Iris pigment epithelial cell (primary cell): ENCODE measurements at regions not wholly inside any gene's neighbourhood (a gene's known extent, or its start where the extent isn't known, plus 50 kb on each side); places are given as distances from the start of the nearest gene placed in this dataset.
"Not testable (repeated sequence)": the region's sequence is repeated elsewhere in the genome, so short reads cannot be mapped to it uniquely, and the experiment has no call there.

ENCODE experiments used
- DNase-seq: peaks from one replicate; pipeline ENCODE4 v3.0.0-alpha.2; 2011; ENCODE audit warnings: low read depth

- no peak for DNase-seq
Observed at GRCh38 chr7:96827701-96828100, 118.1 kb upstream of the SEM1 start.

- DNase-seq = not testable (repeated sequence)
Observed at GRCh38 chr7:96829121-96829520, 119.5 kb upstream of the SEM1 start.

GRCh38 chr7:96831446-96831845 is 121.8 kb upstream of the SEM1 start:
- no peak for DNase-seq

- DNase-seq = no peak
Observed at GRCh38 chr7:96832092-96832662, 122.5 kb upstream of the SEM1 start.

- no peak for DNase-seq
Observed at GRCh38 chr7:96833676-96834453, 124.2 kb upstream of the SEM1 start.

- DNase-seq = no peak
Observed at GRCh38 chr7:96836456-96836855, 126.8 kb upstream of the SEM1 start.

- no peak for DNase-seq
Observed at GRCh38 chr7:96837593-96837992, 127.9 kb upstream of the SEM1 start.

- DNase-seq = no peak
Observed at GRCh38 chr7:96838481-96838880, 128.8 kb upstream of the SEM1 start.

GRCh38 chr7:96855139-96855538 is 145.5 kb upstream of the SEM1 start:
- no peak for DNase-seq

GRCh38 chr7:96855691-96856090 is 146.0 kb upstream of the SEM1 start:
- no peak for DNase-seq

- DNase-seq = no peak
Observed at GRCh38 chr7:96869538-96869937, 135.8 kb upstream of the DLX6 start.

GRCh38 chr7:96870185-96870584 is 135.2 kb upstream of the DLX6 start:
- DNase-seq = no peak

GRCh38 chr7:96870934-96871333 is 134.4 kb upstream of the DLX6 start:
- no peak for DNase-seq

- no peak for DNase-seq
Observed at GRCh38 chr7:96887426-96887825, 117.9 kb upstream of the DLX6 start.

GRCh38 chr7:96899108-96899507 is 106.2 kb upstream of the DLX6 start:
- no peak for DNase-seq

- no peak for DNase-seq
Observed at GRCh38 chr7:96901822-96902445, 103.4 kb upstream of the DLX6 start.

GRCh38 chr7:96903906-96904305 is 101.4 kb upstream of the DLX6 start:
- DNase-seq = no peak

GRCh38 chr7:96910486-96910885 is 94.9 kb upstream of the DLX6 start:
- DNase-seq = peak; percentile 19

GRCh38 chr7:96915029-96915428 is 90.3 kb upstream of the DLX6 start:
- no peak for DNase-seq

- DNase-seq = no peak
Observed at GRCh38 chr7:96920064-96920463, 85.3 kb upstream of the DLX6 start.

- DNase-seq = no peak
Observed at GRCh38 chr7:96920713-96921112, 84.6 kb upstream of the DLX6 start.

- no peak for DNase-seq
Observed at GRCh38 chr7:96921231-96921630, 84.1 kb upstream of the DLX6 start.

GRCh38 chr7:96921771-96922170 is 83.6 kb upstream of the DLX6 start:
- no peak for DNase-seq
